ENCODE measurements at regions not wholly inside any gene's neighbourhood (a gene's known extent, or its start where the extent isn't known, plus 50 kb on each side); places are given as distances from the start of the nearest gene placed in this dataset.

DNA sequence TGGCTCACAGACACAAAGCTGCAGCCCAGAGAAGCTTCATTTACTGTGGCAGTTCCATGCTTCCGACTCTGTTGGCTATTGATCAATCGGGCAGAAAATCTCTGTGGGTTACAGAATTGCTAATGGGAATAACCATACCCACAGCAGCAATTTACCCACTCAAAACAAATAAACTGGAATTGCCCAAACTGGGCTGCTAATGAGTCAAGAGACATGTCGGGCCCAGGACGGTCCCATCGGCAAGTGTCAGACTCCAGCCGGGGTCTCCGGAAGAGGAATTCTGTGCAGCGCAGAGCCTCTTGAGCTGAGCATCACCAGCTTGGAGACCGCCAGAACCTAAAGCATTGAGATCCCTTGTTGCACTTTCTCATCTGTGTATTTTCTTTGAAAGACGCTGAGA, 67.8 kb downstream of the TMEM18 start:
- Histone ChIP-seq H3K4ac (replicated peaks; ENCODE audit: insufficient read length, low read depth, low read length) (no peak overlapping the region), H4K91ac (replicated peaks; ENCODE audit: insufficient read length, low read length) (no peak overlapping the region), H3K79me1 (ENCODE audit: low read depth, low read length) (no peaks in the 10 kb centered on the region), H3K9ac (replicated peaks in 1 of 4; ENCODE audit: extremely low read depth in 1 of 4, low read depth in 3 of 4, low read length in 3 of 4) (no peak overlapping the region), H3K9me3 (ENCODE audit: insufficient read depth in 2 of 2, low read depth in 1 of 2, low read length in 1 of 2) (no peaks in the 10 kb centered on the region; a peak in 1 of 4 replicates), H3K14ac (ENCODE audit: insufficient read length) (no peak overlapping the region), H3K36me3 (ENCODE audit: control insufficient read depth in 2 of 4, insufficient read depth in 4 of 4, low read length in 3 of 4) (no peaks in the 10 kb centered on the region; a peak in 1 of 8 replicates), H3K23me2 (ENCODE audit: low read depth, low read length) (peaks cover 10% of the 10 kb centered on the region; the same call in 1 of the 2 replicates), H2AK5ac (ENCODE audit: low read depth, low read length) (no peak overlapping the region), H2BK120ac (replicated peaks; ENCODE audit: low read depth, low read length) (no peak overlapping the region), H3K4me2 (ENCODE audit: insufficient read depth in 1 of 2, low read depth in 2 of 2, low read length in 2 of 2) (no peak overlapping the region), H4K8ac (ENCODE audit: extremely low read depth, insufficient read depth, low read length) (no peak overlapping the region), H3K79me2 (ENCODE audit: control insufficient read depth in 1 of 2, insufficient read depth in 2 of 2, low read length in 2 of 2) (no peaks in the 10 kb centered on the region), H3K56ac (replicated peaks; ENCODE audit: insufficient read length, low read depth, low read length) (no peak overlapping the region), H2BK20ac (ENCODE audit: low read length) (no peak overlapping the region), H2BK5ac (ENCODE audit: low read depth, low read length) (no peak overlapping the region), H3K27me3 (replicated peaks in 1 of 4; ENCODE audit: control insufficient read depth in 3 of 4, extremely low read depth in 1 of 4, insufficient read depth in 3 of 4, low read length in 3 of 4) (0 out of 7 replicates have a peak, but pooled peaks cover 0 to 2% (median 0%) of the 10 kb centered on the region in 4 experiments), H2AFZ (ENCODE audit: low read length) (no peak overlapping the region), H2BK15ac (ENCODE audit: low read length) (no peak overlapping the region), H3K27ac (ENCODE audit: low read depth, low read length) (no peak overlapping the region), H3K4me1 (replicated peaks in 1 of 4; ENCODE audit: control insufficient read depth in 3 of 4, insufficient read depth in 4 of 4, low read length in 3 of 4) (no peaks in the 10 kb centered on the region; a peak in 1 of 7 replicates), H4K20me1 (replicated peaks in 1 of 2; ENCODE audit: control insufficient read depth in 1 of 2, insufficient read depth in 2 of 2, low read length in 2 of 2) (peaks cover 0 to 7% of the 10 kb centered on the region in 2 experiments), H3K4me3 (ENCODE audit: extremely low read depth in 1 of 4, insufficient read depth in 2 of 4, low read depth in 3 of 4, low read length in 4 of 4) (no peak overlapping the region), H4K5ac (ENCODE audit: insufficient read length, low read depth, low read length) (no peak overlapping the region), H2BK12ac (ENCODE audit: low read depth, low read length) (no peak overlapping the region), H3K18ac (ENCODE audit: extremely low read depth, low read length) (no peak overlapping the region), H3K23ac (ENCODE audit: insufficient read length) (no peak overlapping the region)
- TF ChIP-seq POLR2AphosphoS5 (IDR thresholded peaks at IDR 0.05; ENCODE audit: low read depth, low read length) = no peak
- no peak for TF ChIP-seq POU5F1 (IDR thresholded peaks at IDR 0.05; ENCODE audit: low read depth, low read length)
- TF ChIP-seq, protein P1, sequence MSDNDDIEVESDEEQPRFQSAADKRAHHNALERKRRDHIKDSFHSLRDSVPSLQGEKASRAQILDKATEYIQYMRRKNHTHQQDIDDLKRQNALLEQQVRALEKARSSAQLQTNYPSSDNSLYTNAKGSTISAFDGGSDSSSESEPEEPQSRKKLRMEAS (IDR thresholded peaks at IDR 0.05) = no peak
- TF ChIP-seq, protein P2, sequence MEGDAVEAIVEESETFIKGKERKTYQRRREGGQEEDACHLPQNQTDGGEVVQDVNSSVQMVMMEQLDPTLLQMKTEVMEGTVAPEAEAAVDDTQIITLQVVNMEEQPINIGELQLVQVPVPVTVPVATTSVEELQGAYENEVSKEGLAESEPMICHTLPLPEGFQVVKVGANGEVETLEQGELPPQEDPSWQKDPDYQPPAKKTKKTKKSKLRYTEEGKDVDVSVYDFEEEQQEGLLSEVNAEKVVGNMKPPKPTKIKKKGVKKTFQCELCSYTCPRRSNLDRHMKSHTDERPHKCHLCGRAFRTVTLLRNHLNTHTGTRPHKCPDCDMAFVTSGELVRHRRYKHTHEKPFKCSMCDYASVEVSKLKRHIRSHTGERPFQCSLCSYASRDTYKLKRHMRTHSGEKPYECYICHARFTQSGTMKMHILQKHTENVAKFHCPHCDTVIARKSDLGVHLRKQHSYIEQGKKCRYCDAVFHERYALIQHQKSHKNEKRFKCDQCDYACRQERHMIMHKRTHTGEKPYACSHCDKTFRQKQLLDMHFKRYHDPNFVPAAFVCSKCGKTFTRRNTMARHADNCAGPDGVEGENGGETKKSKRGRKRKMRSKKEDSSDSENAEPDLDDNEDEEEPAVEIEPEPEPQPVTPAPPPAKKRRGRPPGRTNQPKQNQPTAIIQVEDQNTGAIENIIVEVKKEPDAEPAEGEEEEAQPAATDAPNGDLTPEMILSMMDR (IDR thresholded peaks at IDR 0.05; ENCODE audit: control extremely low read depth in 1 of 3, insufficient read depth in 1 of 3, low read depth in 1 of 3, low read length in 3 of 3) = no peak
- TF ChIP-seq, protein P3, sequence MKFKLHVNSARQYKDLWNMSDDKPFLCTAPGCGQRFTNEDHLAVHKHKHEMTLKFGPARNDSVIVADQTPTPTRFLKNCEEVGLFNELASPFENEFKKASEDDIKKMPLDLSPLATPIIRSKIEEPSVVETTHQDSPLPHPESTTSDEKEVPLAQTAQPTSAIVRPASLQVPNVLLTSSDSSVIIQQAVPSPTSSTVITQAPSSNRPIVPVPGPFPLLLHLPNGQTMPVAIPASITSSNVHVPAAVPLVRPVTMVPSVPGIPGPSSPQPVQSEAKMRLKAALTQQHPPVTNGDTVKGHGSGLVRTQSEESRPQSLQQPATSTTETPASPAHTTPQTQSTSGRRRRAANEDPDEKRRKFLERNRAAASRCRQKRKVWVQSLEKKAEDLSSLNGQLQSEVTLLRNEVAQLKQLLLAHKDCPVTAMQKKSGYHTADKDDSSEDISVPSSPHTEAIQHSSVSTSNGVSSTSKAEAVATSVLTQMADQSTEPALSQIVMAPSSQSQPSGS (IDR thresholded peaks at IDR 0.05; ENCODE audit: low read length) = no peak
- TF ChIP-seq CHD2 (IDR thresholded peaks at IDR 0.05; ENCODE audit: low read length) = no peak
- no peak for TF ChIP-seq RNF2 (IDR thresholded peaks at IDR 0.05; ENCODE audit: borderline replicate concordance, low read depth, low read length, missing control alignments, poor library complexity, severe bottlenecking)
- TF ChIP-seq SP1 (IDR thresholded peaks at IDR 0.05; ENCODE audit: low read depth, low read length) = no peak
- no peak for TF ChIP-seq KDM5A (IDR thresholded peaks at IDR 0.05; ENCODE audit: low read length)
- no peak for TF ChIP-seq KDM4A (IDR thresholded peaks at IDR 0.05; ENCODE audit: low read depth, low read length, severe bottlenecking)
- 95% methylated on average over 10 of the region's 10 CpGs; no CpG with 5 or more reads in 1 of the 2 experiments for WGBS, 2 experiments (ENCODE audit: extremely low coverage in 1 of 2, insufficient coverage in 1 of 2, insufficient read length in 1 of 2, insufficient replicate concordance in 2 of 2, low coverage in 1 of 2, low lambda C conversion rate in 2 of 2, missing lambda C conversion rate in 1 of 2)
- ChIA-PET CTCF (ENCODE audit: partially characterized antibody) (interaction anchor here (1.1 to 1.2 kb wide), 3 partner anchors 9 to 22 kb away, joined by 3 to 8 read pairs (median 3); no protein-coding TSS in a partner anchor), POLR2A (ENCODE audit: partially characterized antibody) (no interaction called here)
- FAIRE-seq (no peak), DNase-seq (ENCODE audit: low read depth in 1 of 2, low spot score in 2 of 2) (no peak)
